Parathyroid adenoma (tissue), 2 donors: ENCODE measurements at regions not wholly inside any gene's neighbourhood (a gene's known extent, or its start where the extent isn't known, plus 50 kb on each side); places are given as distances from the start of the nearest gene placed in this dataset.

Experiments used
- H2AFZ ChIP-seq: fragments of 300-600 bp; sonication (generic); one replicate; pipeline ENCODE4 v1.7.0; 2017; ENCODE audit warnings: antibody characterized with exemption, mild to moderate bottlenecking
- H3K27ac ChIP-seq: fragments of 300-600 bp; sonication (generic); one replicate; pipeline ENCODE4 v1.7.0; 2017
- H3K27me3 ChIP-seq: fragments of 300-600 bp; sonication (generic); one replicate; pipeline ENCODE4 v1.7.0; 2017; ENCODE audit warnings: low read length; ENCODE audit not compliant: control insufficient read depth, insufficient read depth
- H3K36me3 ChIP-seq: fragments of 300-600 bp; sonication (generic); one replicate; pipeline ENCODE4 v1.7.0; 2017; ENCODE audit warnings: low read length; ENCODE audit not compliant: control insufficient read depth, insufficient read depth
- H3K4me1 ChIP-seq: fragments of 300-600 bp; sonication (generic); one replicate; pipeline ENCODE4 v1.7.0; 2017; ENCODE audit warnings: control low read depth
- H3K4me2 ChIP-seq: fragments of 300-600 bp; sonication (generic); one replicate; pipeline ENCODE4 v1.7.0; 2017; ENCODE audit warnings: low read length
- H3K4me3 ChIP-seq: fragments of 300-600 bp; sonication (generic); one replicate; pipeline ENCODE4 v1.7.0; 2017; ENCODE audit warnings: low read depth, low read length
- H3K79me2 ChIP-seq: fragments of 300-600 bp; sonication (generic); one replicate; pipeline ENCODE4 v1.7.0; 2017; ENCODE audit warnings: control low read depth
- H3K9ac ChIP-seq: fragments of 300-600 bp; sonication (generic); one replicate; pipeline ENCODE4 v1.7.0; 2017; ENCODE audit warnings: mild to moderate bottlenecking
- H3K9me3 ChIP-seq: fragments of 300-600 bp; sonication (generic); one replicate; pipeline ENCODE4 v1.7.0; 2017; ENCODE audit warnings: low read length; ENCODE audit not compliant: control insufficient read depth
- CTCF ChIP-seq: fragments of 300-600 bp; sonication (generic); IDR thresholded peaks from one replicate; pipeline ENCODE4 v1.7.0; 2017; ENCODE audit warnings: antibody characterized with exemption, mild to moderate bottlenecking
- donor health status: primary hyperparathyroidism.

DNA sequence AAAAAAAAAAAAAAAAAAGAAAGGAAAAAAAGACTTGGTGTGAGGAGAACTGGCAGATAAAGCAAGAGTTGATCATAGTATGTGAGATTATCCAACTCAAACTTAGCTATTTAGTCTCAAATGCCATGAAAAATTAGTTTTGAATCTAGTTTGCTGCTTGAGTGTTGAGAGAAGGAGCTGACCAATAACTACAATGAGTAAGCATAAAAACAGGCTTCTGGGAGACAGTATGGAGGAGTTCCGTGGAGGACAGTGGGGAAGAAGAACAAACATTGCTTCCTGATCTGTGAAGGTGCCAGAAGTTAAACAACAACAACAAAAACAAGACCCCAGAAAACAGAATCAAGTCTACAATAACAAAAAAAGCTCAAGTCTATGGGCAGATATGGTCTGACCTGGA is 317.1 kb upstream of the POT1 start:
- no peaks in the 10 kb centered on the region for H3K9me3 ChIP-seq
- H3K9ac ChIP-seq, result no peak overlapping the region
- no peak overlapping the region for H2AFZ ChIP-seq
- no peak for TF ChIP-seq CTCF
- H3K36me3 ChIP-seq, result no peaks in the 10 kb centered on the region
- H3K27me3 ChIP-seq, result no peaks in the 10 kb centered on the region
- H3K4me3 ChIP-seq, result no peak overlapping the region
- H3K79me2 ChIP-seq, result no peaks in the 10 kb centered on the region
- no peak overlapping the region for H3K4me2 ChIP-seq
- H3K4me1 ChIP-seq, result no peaks in the 10 kb centered on the region
- no peak overlapping the region for H3K27ac ChIP-seq

DNA sequence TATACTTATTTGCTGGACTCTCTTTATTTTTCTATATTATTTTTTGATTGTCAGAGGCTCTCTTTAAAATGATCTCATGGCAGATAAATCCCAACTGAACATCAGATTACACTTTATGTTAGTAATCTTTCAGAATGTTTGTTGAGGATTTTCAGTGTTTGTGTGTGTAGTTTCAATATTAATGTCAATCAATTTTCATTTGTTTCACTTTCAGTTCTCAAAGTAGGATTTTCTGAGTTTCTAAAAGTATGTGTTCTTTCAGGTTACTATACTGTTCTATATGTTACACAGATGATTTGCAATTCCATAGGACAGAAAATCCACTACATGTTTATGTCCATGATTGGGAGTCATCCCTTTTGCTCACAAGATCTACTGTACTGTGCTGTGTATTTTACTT is 311.9 kb upstream of the POT1 start:
- Histone ChIP-seq H3K9ac (no peak overlapping the region), H3K27me3 (no peaks in the 10 kb centered on the region), H3K4me3 (no peak overlapping the region), H3K4me1 (no peaks in the 10 kb centered on the region), H2AFZ (no peak overlapping the region), H3K4me2 (no peak overlapping the region), H3K79me2 (no peaks in the 10 kb centered on the region), H3K36me3 (no peaks in the 10 kb centered on the region), H3K9me3 (no peaks in the 10 kb centered on the region), H3K27ac (no peak overlapping the region)
- no peak for TF ChIP-seq CTCF

- H3K4me3 ChIP-seq, result no peak overlapping the region
- H3K27me3 ChIP-seq, result no peaks in the 10 kb centered on the region
- no peaks in the 10 kb centered on the region for H3K4me1 ChIP-seq
- no peak overlapping the region for H3K4me2 ChIP-seq
- H3K79me2 ChIP-seq, result no peaks in the 10 kb centered on the region
- H3K36me3 ChIP-seq, result no peaks in the 10 kb centered on the region
- H2AFZ ChIP-seq, result no peak overlapping the region
- H3K9me3 ChIP-seq, result no peaks in the 10 kb centered on the region
- no peak overlapping the region for H3K9ac ChIP-seq
- no peak overlapping the region for H3K27ac ChIP-seq
- TF ChIP-seq CTCF, result no peak
Observed at GRCh38 chr7:125222596-125222995, 293.0 kb upstream of the POT1 start.

- no peak overlapping the region for H3K4me2 ChIP-seq
- no peaks in the 10 kb centered on the region for H3K36me3 ChIP-seq
- H2AFZ ChIP-seq, result no peak overlapping the region
- H3K9me3 ChIP-seq, result no peaks in the 10 kb centered on the region
- H3K4me3 ChIP-seq, result no peak overlapping the region
- no peak overlapping the region for H3K27ac ChIP-seq
- no peaks in the 10 kb centered on the region for H3K79me2 ChIP-seq
- TF ChIP-seq CTCF, result no peak
- no peaks in the 10 kb centered on the region for H3K27me3 ChIP-seq
- no peaks in the 10 kb centered on the region for H3K4me1 ChIP-seq
- no peak overlapping the region for H3K9ac ChIP-seq
Observed at GRCh38 chr7:125218076-125218475, 288.5 kb upstream of the POT1 start.

GRCh38 chr7:125201002-125201401 is 271.4 kb upstream of the POT1 start:
- no peak for TF ChIP-seq CTCF
- H3K79me2 ChIP-seq, result no peaks in the 10 kb centered on the region

More at GRCh38 chr7:125201002-125201401, 271.4 kb upstream of the POT1 start:
- Histone ChIP-seq H3K9me3 (no peaks in the 10 kb centered on the region), H3K27ac (no peak overlapping the region), H2AFZ (no peak overlapping the region), H3K4me3 (no peak overlapping the region), H3K27me3 (no peaks in the 10 kb centered on the region), H3K36me3 (no peaks in the 10 kb centered on the region), H3K4me2 (no peak overlapping the region), H3K4me1 (no peaks in the 10 kb centered on the region), H3K9ac (no peak overlapping the region)
